ENCODE measurements at regions not wholly inside any gene's neighbourhood (a gene's known extent, or its start where the extent isn't known, plus 50 kb on each side); places are given as distances from the start of the nearest gene placed in this dataset.

DNA sequence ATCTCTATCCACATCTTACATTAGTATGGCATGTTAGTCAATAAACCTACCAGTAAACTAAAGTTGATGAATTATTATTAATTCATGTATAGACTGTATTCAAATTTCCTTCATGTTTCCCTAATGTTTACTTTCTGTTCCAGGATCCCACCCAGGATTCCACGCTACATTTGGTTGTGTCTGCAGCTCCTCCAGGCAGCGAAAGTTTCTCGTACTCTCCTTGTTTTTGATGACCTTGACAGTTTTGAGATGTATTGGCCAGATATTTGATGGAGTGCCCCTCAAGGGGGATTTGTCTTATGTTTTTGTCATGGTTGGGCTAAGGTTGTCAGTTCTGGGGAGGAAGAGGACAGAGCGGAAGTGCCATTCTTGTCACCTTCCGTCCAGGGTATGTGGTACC lies 445.2 kb upstream of the CDH4 start:
- TF ChIP-seq, protein P1, sequence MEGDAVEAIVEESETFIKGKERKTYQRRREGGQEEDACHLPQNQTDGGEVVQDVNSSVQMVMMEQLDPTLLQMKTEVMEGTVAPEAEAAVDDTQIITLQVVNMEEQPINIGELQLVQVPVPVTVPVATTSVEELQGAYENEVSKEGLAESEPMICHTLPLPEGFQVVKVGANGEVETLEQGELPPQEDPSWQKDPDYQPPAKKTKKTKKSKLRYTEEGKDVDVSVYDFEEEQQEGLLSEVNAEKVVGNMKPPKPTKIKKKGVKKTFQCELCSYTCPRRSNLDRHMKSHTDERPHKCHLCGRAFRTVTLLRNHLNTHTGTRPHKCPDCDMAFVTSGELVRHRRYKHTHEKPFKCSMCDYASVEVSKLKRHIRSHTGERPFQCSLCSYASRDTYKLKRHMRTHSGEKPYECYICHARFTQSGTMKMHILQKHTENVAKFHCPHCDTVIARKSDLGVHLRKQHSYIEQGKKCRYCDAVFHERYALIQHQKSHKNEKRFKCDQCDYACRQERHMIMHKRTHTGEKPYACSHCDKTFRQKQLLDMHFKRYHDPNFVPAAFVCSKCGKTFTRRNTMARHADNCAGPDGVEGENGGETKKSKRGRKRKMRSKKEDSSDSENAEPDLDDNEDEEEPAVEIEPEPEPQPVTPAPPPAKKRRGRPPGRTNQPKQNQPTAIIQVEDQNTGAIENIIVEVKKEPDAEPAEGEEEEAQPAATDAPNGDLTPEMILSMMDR (conservative IDR thresholded peaks at IDR 0.05; ENCODE audit: low read length) = no peak
- TF ChIP-seq EZH2phosphoT487 (IDR thresholded peaks at IDR 0.05; ENCODE audit: borderline replicate concordance, low read depth, low read length) = no peak

Data from OCI-LY7 (cell line).